ENCODE measurements at regions not wholly inside any gene's neighbourhood (a gene's known extent, or its start where the extent isn't known, plus 50 kb on each side); places are given as distances from the start of the nearest gene placed in this dataset.

- H3K36me3 ChIP-seq (ENCODE audit: control insufficient read depth, insufficient read depth, low read length): no peaks in the 10 kb centered on the region
- no peak overlapping the region for H3K4me3 ChIP-seq (ENCODE audit: low read depth, low read length)
- DNase-seq (ENCODE audit: low read depth): no peak
- TF ChIP-seq CTCF (IDR thresholded peaks at IDR 0.05; ENCODE audit: insufficient read depth, low read depth, low read length): no peak
- ChIA-PET CTCF (no interaction called here), POLR2A (no interaction called here)
- peaks cover 16% of the 10 kb centered on the region for H3K27me3 ChIP-seq (ENCODE audit: control insufficient read depth, insufficient read depth, low read length)
These were observed 109.3 kb upstream of the MSX1 start for GRCh38 chr4:4750187-4750586.

- no peak for TF ChIP-seq CTCF (IDR thresholded peaks at IDR 0.05; ENCODE audit: insufficient read depth, low read depth, low read length)
- POLR2A ChIA-PET: no interaction called here
- DNase-seq (ENCODE audit: low read depth): no peak
- CTCF ChIA-PET: no interaction called here
- Histone ChIP-seq H3K27me3 (ENCODE audit: control insufficient read depth, insufficient read depth, low read length) (peaks cover 12% of the 10 kb centered on the region), H3K36me3 (ENCODE audit: control insufficient read depth, insufficient read depth, low read length) (no peaks in the 10 kb centered on the region), H3K4me3 (ENCODE audit: low read depth, low read length) (no peak overlapping the region)
These were observed 110.3 kb upstream of the MSX1 start for GRCh38 chr4:4749137-4749536.

- ChIA-PET POLR2A (no interaction called here), CTCF (no interaction called here)
- Histone ChIP-seq H3K27me3 (ENCODE audit: control insufficient read depth, insufficient read depth, low read length) (peaks cover 4% of the 10 kb centered on the region), H3K36me3 (ENCODE audit: control insufficient read depth, insufficient read depth, low read length) (no peaks in the 10 kb centered on the region), H3K4me3 (ENCODE audit: low read depth, low read length) (no peak overlapping the region)
- no peak for DNase-seq (ENCODE audit: low read depth)
- TF ChIP-seq CTCF (IDR thresholded peaks at IDR 0.05; ENCODE audit: insufficient read depth, low read depth, low read length): no peak
These were observed 113.0 kb upstream of the MSX1 start for GRCh38 chr4:4746444-4746843.

- Histone ChIP-seq H3K27me3 (ENCODE audit: control insufficient read depth, insufficient read depth, low read length) (peaks cover 9% of the 10 kb centered on the region), H3K36me3 (ENCODE audit: control insufficient read depth, insufficient read depth, low read length) (no peaks in the 10 kb centered on the region), H3K4me3 (ENCODE audit: low read depth, low read length) (no peak overlapping the region)
- ChIA-PET POLR2A (no interaction called here), CTCF (no interaction called here)
- DNase-seq (ENCODE audit: low read depth): no peak
- TF ChIP-seq CTCF (IDR thresholded peaks at IDR 0.05; ENCODE audit: insufficient read depth, low read depth, low read length): no peak
These were observed 119.4 kb upstream of the MSX1 start for GRCh38 chr4:4740071-4740470.

GRCh38 chr4:4735870-4736269 is 123.6 kb upstream of the MSX1 start:
- Histone ChIP-seq H3K36me3 (ENCODE audit: control insufficient read depth, insufficient read depth, low read length) (no peaks in the 10 kb centered on the region), H3K4me3 (ENCODE audit: low read depth, low read length) (no peak overlapping the region), H3K27me3 (ENCODE audit: control insufficient read depth, insufficient read depth, low read length) (peaks cover 17% of the 10 kb centered on the region)
- POLR2A ChIA-PET: no interaction called here
- no peak for TF ChIP-seq CTCF (IDR thresholded peaks at IDR 0.05; ENCODE audit: insufficient read depth, low read depth, low read length)
- no peak for DNase-seq (ENCODE audit: low read depth)
- CTCF ChIA-PET: no interaction called here
